Cardiac fibroblast (primary cell): ENCODE measurements at regions not wholly inside any gene's neighbourhood (a gene's known extent, or its start where the extent isn't known, plus 50 kb on each side); places are given as distances from the start of the nearest gene placed in this dataset.

ENCODE experiments used
- DNase-seq, 2 donors: peaks; one replicate each; pipeline versions ENCODE4 v3.0.0 to v3.0.0-alpha.2; 2010; ENCODE audit warnings: low read depth in 2 of 2
- H3K4me3 ChIP-seq, 2 donors: replicated peaks in 1 of 2; 1 replicate in 1 of 2; 2 replicates in 1 of 2; pipeline ENCODE4 v1.5.1; 2011; ENCODE audit warnings: low read depth in 2 of 2, low read length in 2 of 2, mild to moderate bottlenecking in 2 of 2, moderate library complexity in 1 of 2
- CTCF ChIP-seq: IDR thresholded peaks from one replicate; pipeline ENCODE4 v1.5.1; 2011; ENCODE audit warnings: low read depth, mild to moderate bottlenecking, low read length, inconsistent platforms

- TF ChIP-seq CTCF: no peak
- H3K4me3 ChIP-seq: no peak overlapping the region
- no peak for DNase-seq
These were observed 182.6 kb upstream of the ZMIZ1 start for GRCh38 chr10:78886129-78886528.

- no peak for TF ChIP-seq CTCF
- no peak for DNase-seq
- no peak overlapping the region for H3K4me3 ChIP-seq
These were observed 179.2 kb upstream of the ZMIZ1 start for GRCh38 chr10:78889536-78890063.

- DNase-seq: no peak
- no peak overlapping the region for H3K4me3 ChIP-seq
- no peak for TF ChIP-seq CTCF
These were observed 178.3 kb upstream of the ZMIZ1 start for GRCh38 chr10:78890506-78890905.

GRCh38 chr10:78891741-78892140 is 177.0 kb upstream of the ZMIZ1 start:
- no peak for DNase-seq
- H3K4me3 ChIP-seq: no peak overlapping the region
- no peak for TF ChIP-seq CTCF

GRCh38 chr10:78892338-78893176 is 176.2 kb upstream of the ZMIZ1 start:
- H3K4me3 ChIP-seq: no peak overlapping the region
- peak; percentile 3 to 6 for DNase-seq
- TF ChIP-seq CTCF: no peak

- TF ChIP-seq CTCF: no peak
- H3K4me3 ChIP-seq: no peak overlapping the region
- DNase-seq: no peak
These were observed 175.5 kb upstream of the ZMIZ1 start for GRCh38 chr10:78893217-78893616.
